PC-9 (cell line): ENCODE measurements at regions not wholly inside any gene's neighbourhood (a gene's known extent, or its start where the extent isn't known, plus 50 kb on each side); places are given as distances from the start of the nearest gene placed in this dataset.

Experiments
- BruUV-seq: library from RNA; stranded (reverse); fragments of 400-500 nt; replicated peaks from 2 replicates; lab custom pipeline; 2021; lab: Mats Ljungman, UMichigan
- CTCF ChIA-PET: fragments of 300-600 bp; sonication (Branson Sonifier 250); formaldehyde crosslinking; loops from one replicate; lab custom pipeline; 2022; ENCODE audit warnings: antibody characterized with exemption; lab: Charles Lee
- POLR2A ChIA-PET: fragments of 300-600 bp; sonication (Branson Sonifier 250); formaldehyde crosslinking; loops from one replicate; lab custom pipeline; 2022; ENCODE audit warnings: antibody characterized with exemption; ENCODE audit not compliant: unreplicated experiment; lab: Charles Lee
- DNase-seq, 2 experiments: peaks; one replicate each; pipeline versions ENCODE4 v3.0.0 to v3.0.0-alpha.2; 2015 to 2022; ENCODE audit warnings: mixed read lengths in 1 of 2
- H2AFZ ChIP-seq: fragments of 200-600 bp; sonication (generic); 2 replicates; pipeline ENCODE4 v1.8.1; 2017; ENCODE audit warnings: antibody characterized with exemption
- H3F3A ChIP-seq: fragments of 200-600 bp; sonication (generic); 2 replicates; pipeline ENCODE4 v1.8.1; 2017; ENCODE audit warnings: antibody characterized with exemption, mild to moderate bottlenecking, low read depth; ENCODE audit not compliant: insufficient read depth
- H3K27ac ChIP-seq: fragments of 200-600 bp; sonication (generic); 2 replicates; pipeline ENCODE4 v1.6.1; 2016; ENCODE audit warnings: mixed run types
- H3K27me3 ChIP-seq: fragments of 200-600 bp; sonication (generic); 2 replicates; pipeline ENCODE4 v1.6.1; 2016; ENCODE audit warnings: low read depth, mixed run types; ENCODE audit not compliant: insufficient read depth
- H3K36me3 ChIP-seq: fragments of 200-600 bp; sonication (generic); 2 replicates; pipeline ENCODE4 v1.6.1; 2016; ENCODE audit warnings: low read depth, mixed run types
- H3K4me1 ChIP-seq: fragments of 200-600 bp; sonication (generic); replicated peaks from 2 replicates; pipeline ENCODE4 v1.6.1; 2016; ENCODE audit warnings: mixed run types; ENCODE audit not compliant: insufficient read depth
- H3K4me2 ChIP-seq: fragments of 200-600 bp; sonication (generic); 2 replicates; pipeline ENCODE4 v1.6.1; 2017; ENCODE audit warnings: mixed run types
- H3K4me3 ChIP-seq: fragments of 200-600 bp; sonication (generic); 2 replicates; pipeline ENCODE4 v1.6.1; 2016; ENCODE audit warnings: mixed run types
- H3K79me2 ChIP-seq: fragments of 200-600 bp; sonication (generic); 2 replicates; pipeline ENCODE4 v1.6.1; 2017; ENCODE audit warnings: low read depth, mixed run types
- H3K9me2 ChIP-seq: fragments of 200-600 bp; sonication (generic); 2 replicates; pipeline ENCODE4 v1.8.1; 2017; ENCODE audit warnings: mild to moderate bottlenecking; ENCODE audit not compliant: insufficient read depth
- H3K9me3 ChIP-seq: fragments of 200-600 bp; sonication (generic); 2 replicates; pipeline ENCODE4 v1.8.1; 2016; ENCODE audit warnings: low read depth; ENCODE audit not compliant: insufficient read depth
- H4K20me1 ChIP-seq: fragments of 200-600 bp; sonication (generic); 2 replicates; pipeline ENCODE4 v1.8.1; 2017; ENCODE audit not compliant: insufficient read depth
- CTCF ChIP-seq: fragments of 200-600 bp; sonication (generic); conservative IDR thresholded peaks from 2 replicates; pipeline ENCODE4 v1.6.1; 2017; ENCODE audit warnings: mixed run types, antibody characterized with exemption, mild to moderate bottlenecking, moderate library complexity
- EZH2 ChIP-seq: fragments of 200-600 bp; sonication (generic); IDR thresholded peaks from 2 replicates; pipeline ENCODE4 v1.8.0; 2017; ENCODE audit warnings: antibody characterized with exemption, low read depth
- intact Hi-C: fragments of 100-400 bp; cut with micrococcal nuclease; formaldehyde crosslinking; loops from one replicate; pipeline ENCODE4 v1.10.0; 2022; ENCODE audit not compliant: unreplicated experiment

GRCh38 chr5:154646745-154647113, 108.4 kb upstream of the LARP1 start:
- Histone ChIP-seq H3K9me2 (no peaks in the 10 kb centered on the region), H3K36me3 (no peaks in the 10 kb centered on the region), H3K27me3 (peaks cover 6% of the 10 kb centered on the region; the same call in 1 of the 2 replicates), H3F3A (peaks cover 10% of the 10 kb centered on the region; the same call in 1 of the 2 replicates), H3K4me3 (no peak overlapping the region), H2AFZ (no peak overlapping the region), H3K79me2 (no peaks in the 10 kb centered on the region), H3K4me2 (no peak overlapping the region), H3K9me3 (no peaks in the 10 kb centered on the region), H3K27ac (no peak overlapping the region), H3K4me1 (0 out of 2 replicates have a peak, but pooled peaks cover 4% of the 10 kb centered on the region), H4K20me1 (no peaks in the 10 kb centered on the region)
- ChIA-PET CTCF (no interaction called here), POLR2A (interaction anchor here (0.6 kb wide), 1 partner anchor 21 kb away, joined by 3 read pairs; no protein-coding TSS in a partner anchor)
- no peak for DNase-seq
- no TSS peak for BruUV-seq
- intact Hi-C loops, result loop anchor here (10.0 kb wide), 1 partner anchor 498 kb away; no protein-coding TSS in a partner anchor
- TF ChIP-seq EZH2 (no peak), CTCF (no peak)

- ChIA-PET CTCF (no interaction called here), POLR2A (no interaction called here)
- H4K20me1 ChIP-seq, result no peaks in the 10 kb centered on the region
- no peaks in the 10 kb centered on the region for H3K79me2 ChIP-seq
- H3K27me3 ChIP-seq, result peaks cover 8% of the 10 kb centered on the region; the same call in 1 of the 2 replicates
- H3K4me2 ChIP-seq, result no peak overlapping the region
- H3K9me2 ChIP-seq, result no peaks in the 10 kb centered on the region
- H3F3A ChIP-seq, result 0 out of 2 replicates have a peak, but pooled peaks cover 3% of the 10 kb centered on the region
- no peak overlapping the region for H3K27ac ChIP-seq
- H3K4me3 ChIP-seq, result no peak overlapping the region
- intact Hi-C loops, result loop anchor here (10.0 kb wide), 1 partner anchor 500 kb away; no protein-coding TSS in a partner anchor
- BruUV-seq, result no TSS peak
- TF ChIP-seq CTCF (no peak), EZH2 (no peak)
- 0 out of 2 replicates have a peak, but pooled peaks cover 4% of the 10 kb centered on the region for H3K4me1 ChIP-seq
- DNase-seq, result no peak
- no peaks in the 10 kb centered on the region for H3K36me3 ChIP-seq
- H2AFZ ChIP-seq, result no peak overlapping the region
- no peaks in the 10 kb centered on the region for H3K9me3 ChIP-seq
These were observed 110.3 kb upstream of the LARP1 start for GRCh38 chr5:154644745-154645411.

- Histone ChIP-seq H3K9me2 (no peaks in the 10 kb centered on the region), H3K27ac (no peak overlapping the region), H3K9me3 (no peaks in the 10 kb centered on the region), H3K79me2 (no peaks in the 10 kb centered on the region), H3K36me3 (no peaks in the 10 kb centered on the region), H4K20me1 (no peaks in the 10 kb centered on the region), H3K4me1 (no peaks in the 10 kb centered on the region), H3K4me3 (no peak overlapping the region), H2AFZ (no peak overlapping the region), H3K4me2 (no peak overlapping the region), H3K27me3 (peaks cover 8% of the 10 kb centered on the region; the same call in 1 of the 2 replicates), H3F3A (0 out of 2 replicates have a peak, but pooled peaks cover 3% of the 10 kb centered on the region)
- POLR2A ChIA-PET, result interaction anchor here (0.6 kb wide), 1 partner anchor 295 kb away, joined by 3 read pairs; no protein-coding TSS in a partner anchor
- CTCF ChIA-PET, result interaction anchor here (0.5 kb wide), 1 partner anchor 13 kb away, joined by 3 read pairs; no protein-coding TSS in a partner anchor
- peak; percentile 67 for TF ChIP-seq CTCF
- TF ChIP-seq EZH2, result no peak
- intact Hi-C loops, result loop anchor here (1.0 to 10.0 kb wide), 2 partner anchors 362 to 502 kb away; no protein-coding TSS in a partner anchor
- DNase-seq, result peak; percentile 30 to 38
- no TSS peak for BruUV-seq
These were observed 112.5 kb upstream of the LARP1 start for GRCh38 chr5:154642499-154643245.
